Urothelium cell line (cell line): ENCODE measurements at regions not wholly inside any gene's neighbourhood (a gene's known extent, or its start where the extent isn't known, plus 50 kb on each side); places are given as distances from the start of the nearest gene placed in this dataset.
"Not testable (repeated sequence)": the region's sequence is repeated elsewhere in the genome, so short reads cannot be mapped to it uniquely, and the experiment has no call there.

Experiments
- DNase-seq: peaks from one replicate; pipeline ENCODE4 v3.0.0; 2011; ENCODE audit warnings: low spot score, mixed read lengths
- FAIRE-seq: peaks from 2 replicates; lab custom pipeline; 2011; peaks lifted over from hg19 to GRCh38; lab: Jason Lieb, UNC

DNA sequence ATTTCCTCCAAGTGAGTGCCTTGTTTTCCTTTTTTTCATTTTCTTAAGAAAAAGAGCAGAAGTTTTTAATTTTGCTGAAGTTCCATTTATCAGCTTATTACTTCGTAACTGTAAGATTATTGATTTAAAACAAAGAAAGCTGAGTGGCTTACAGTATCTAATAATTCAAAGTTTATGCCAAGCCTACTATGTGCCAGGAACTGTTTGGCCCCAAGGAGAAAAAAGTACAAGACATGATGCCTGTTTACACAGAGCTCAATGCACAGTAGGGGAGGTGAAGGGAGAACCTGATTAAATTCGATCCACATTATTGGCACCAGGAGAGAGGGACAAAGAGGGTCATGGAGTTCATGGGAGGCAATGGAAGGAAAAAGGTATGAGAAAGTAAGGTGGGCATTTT is 419.3 kb upstream of the ZMIZ1 start:
- no peak for DNase-seq
- no peak for FAIRE-seq

GRCh38 chr10:78650122-78650521 is 418.6 kb upstream of the ZMIZ1 start:
- FAIRE-seq = no peak
- no peak for DNase-seq

GRCh38 chr10:78651287-78651686 is 417.5 kb upstream of the ZMIZ1 start:
- FAIRE-seq (peak; percentile 9), DNase-seq (no peak)

DNA sequence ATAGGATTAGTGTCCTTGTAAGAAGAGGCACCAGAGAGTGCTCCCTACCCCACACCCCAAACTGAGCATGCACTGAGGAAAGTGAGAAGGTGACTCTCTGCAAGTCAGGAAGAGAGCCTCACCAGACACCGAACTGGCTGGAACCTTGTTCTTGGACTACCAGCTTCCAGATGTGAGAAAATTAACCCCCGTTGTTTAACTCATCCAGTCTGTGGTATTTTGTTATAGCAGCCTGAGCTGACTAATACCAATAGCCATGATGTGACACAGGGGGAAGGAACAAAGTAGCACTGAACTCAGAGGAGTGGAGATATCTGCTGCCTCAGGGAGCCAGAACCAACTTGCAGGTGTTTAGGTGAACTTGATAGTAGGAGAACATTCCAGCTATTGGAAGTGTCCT is 415.2 kb upstream of the ZMIZ1 start:
- FAIRE-seq (no peak), DNase-seq (no peak)

DNA sequence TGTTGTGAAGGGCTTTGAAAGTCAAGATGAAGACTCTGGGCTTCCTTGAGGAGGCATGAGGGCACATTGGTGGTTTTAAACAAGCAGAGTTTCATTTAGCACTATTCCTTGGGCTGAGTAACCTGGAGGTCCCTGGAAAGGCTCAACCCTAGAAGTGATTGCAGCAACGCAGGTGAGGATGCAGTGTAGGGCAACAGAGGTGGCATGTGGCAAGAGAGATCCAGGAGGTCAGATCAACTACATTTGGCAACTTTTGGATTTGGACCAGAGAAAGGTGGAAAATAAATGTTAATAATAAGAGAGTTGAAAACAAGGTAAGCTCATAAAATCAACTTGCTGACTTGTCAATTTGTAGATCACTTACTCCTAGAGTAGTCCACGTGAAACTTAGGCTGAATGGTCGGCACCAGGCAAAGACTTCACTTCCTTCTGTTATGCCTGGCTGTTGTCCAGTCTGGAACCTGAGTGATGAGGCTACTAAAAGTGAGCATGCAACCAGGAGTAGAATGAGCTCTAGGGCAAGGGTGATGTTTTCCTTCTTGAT is 414.6 kb upstream of the ZMIZ1 start:
- DNase-seq (no peak), FAIRE-seq (no peak)

GRCh38 chr10:78655979-78656378 is 412.8 kb upstream of the ZMIZ1 start:
- DNase-seq = no peak
- no peak for FAIRE-seq

GRCh38 chr10:78656417-78657162 is 412.2 kb upstream of the ZMIZ1 start:
- FAIRE-seq = no peak
- DNase-seq = no peak

DNA sequence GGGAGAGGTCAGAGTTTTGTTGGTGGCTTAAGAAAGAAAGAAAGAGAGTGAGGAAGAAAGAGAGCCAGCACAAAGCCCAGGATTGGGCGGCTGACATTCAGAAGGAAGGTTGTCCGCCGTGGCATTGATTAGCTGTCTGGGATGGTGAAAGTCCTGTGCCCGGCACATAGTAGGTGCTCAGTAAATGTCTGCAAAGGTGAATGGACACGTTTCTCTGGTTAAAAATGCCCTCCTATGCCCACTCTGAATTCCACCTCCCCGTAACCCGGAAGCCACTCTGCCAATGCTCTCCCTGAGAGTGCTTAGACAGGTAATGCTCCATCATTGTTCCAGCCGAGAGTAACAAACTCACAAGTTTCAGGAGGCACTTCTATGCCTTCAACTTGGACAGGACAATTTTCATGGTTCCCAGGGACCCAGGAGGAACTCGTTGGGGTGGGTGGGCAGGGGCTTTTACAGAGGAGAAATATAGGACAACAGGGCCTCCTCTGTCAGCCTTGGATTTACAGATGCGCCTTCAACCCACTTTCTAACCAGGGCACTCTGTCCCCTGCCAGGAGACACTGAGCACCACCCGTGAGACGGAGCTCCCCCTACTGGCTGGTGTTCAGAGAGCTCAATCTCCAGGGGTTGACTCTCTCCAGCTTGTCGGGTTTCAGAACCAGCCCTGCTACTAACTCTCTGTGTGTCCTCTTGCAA is 411.5 kb upstream of the ZMIZ1 start:
- FAIRE-seq = no peak
- peak; percentile 65 for DNase-seq

- DNase-seq (no peak), FAIRE-seq (no peak)
These were observed 411.0 kb upstream of the ZMIZ1 start for GRCh38 chr10:78657862-78658165.

DNA sequence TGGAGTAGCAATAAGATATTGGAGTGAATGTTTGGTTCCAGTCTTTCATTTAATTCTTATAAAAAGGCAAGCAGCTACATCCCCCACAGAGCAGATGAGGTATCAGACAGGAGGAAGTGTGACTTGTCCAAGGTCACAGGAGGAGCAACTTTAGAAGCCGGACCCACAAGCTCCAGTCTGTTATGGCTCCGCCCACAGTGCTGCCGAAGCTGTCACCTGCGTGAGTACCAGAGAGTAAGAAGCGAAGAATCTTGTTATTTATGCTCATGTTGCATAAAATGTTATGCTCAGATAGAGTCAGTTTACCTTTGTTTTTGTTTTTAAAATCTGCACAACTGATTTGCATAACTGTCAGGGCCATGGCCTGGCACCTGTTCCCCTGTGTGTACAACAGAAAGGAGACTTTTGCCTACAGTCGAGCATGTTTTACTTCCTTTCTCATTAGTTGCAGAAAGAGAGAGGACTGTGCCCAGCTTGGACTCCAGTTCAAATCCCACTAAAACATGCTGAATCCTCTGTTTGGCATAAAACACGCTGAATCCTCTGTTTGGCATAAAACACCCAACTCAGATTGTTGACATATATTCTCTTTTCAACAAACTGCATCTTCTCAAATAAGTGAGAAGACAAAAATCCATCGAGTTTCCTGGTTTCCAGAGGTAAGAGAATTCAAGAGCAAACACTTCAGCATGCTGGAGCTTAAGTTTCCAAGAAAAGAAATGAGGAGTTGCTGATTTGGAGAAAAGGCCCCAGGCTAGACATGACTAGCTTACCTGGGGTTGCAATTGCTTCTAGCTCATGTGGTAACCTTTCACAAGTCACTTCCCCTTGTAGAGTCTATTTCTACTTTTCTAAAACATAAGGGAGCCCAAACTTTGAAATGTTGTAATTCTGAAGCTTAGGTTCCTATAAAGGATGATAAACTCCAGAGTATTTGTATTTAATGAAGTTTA is 409.8 kb upstream of the ZMIZ1 start:
- no peak for DNase-seq
- no peak for FAIRE-seq

- no peak for DNase-seq
- FAIRE-seq = no peak
These were observed 409.2 kb upstream of the ZMIZ1 start for GRCh38 chr10:78659598-78659967.

DNA sequence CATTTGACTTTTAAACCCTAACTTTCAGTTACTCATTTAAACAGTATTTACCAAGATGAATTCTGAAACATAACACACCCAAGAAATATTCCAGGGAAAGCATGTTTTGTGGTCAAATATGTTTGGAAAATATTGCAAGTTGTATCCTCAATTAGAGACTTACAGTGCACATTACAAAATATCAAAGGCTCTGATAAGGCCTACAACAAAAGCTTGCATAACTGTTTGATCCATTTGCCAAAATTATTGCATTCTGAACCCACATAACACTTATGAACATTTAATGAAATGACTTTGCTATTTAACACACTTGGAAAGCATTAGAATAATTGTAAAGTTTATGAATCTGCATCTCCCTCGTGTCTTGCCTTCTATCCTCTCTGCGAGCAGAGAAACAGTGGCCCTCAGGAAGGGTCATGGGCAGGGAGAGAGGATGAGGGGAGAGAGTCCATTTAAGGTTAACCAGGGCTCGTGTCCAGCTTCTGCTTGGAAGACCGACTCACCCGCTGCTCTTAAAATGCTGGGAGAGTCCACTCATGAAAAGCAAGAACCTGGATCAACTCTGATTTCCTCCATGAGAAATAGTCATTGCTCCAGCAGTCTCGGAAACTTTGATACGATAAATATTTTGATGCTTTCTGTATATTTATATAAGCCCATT is 408.2 kb upstream of the ZMIZ1 start:
- FAIRE-seq = no peak

GRCh38 chr10:78663721-78664120 is 405.0 kb upstream of the ZMIZ1 start:
- no peak for FAIRE-seq

More for the DNA sequence above, 408.2 kb upstream of the ZMIZ1 start:
- no peak for DNase-seq

DNA sequence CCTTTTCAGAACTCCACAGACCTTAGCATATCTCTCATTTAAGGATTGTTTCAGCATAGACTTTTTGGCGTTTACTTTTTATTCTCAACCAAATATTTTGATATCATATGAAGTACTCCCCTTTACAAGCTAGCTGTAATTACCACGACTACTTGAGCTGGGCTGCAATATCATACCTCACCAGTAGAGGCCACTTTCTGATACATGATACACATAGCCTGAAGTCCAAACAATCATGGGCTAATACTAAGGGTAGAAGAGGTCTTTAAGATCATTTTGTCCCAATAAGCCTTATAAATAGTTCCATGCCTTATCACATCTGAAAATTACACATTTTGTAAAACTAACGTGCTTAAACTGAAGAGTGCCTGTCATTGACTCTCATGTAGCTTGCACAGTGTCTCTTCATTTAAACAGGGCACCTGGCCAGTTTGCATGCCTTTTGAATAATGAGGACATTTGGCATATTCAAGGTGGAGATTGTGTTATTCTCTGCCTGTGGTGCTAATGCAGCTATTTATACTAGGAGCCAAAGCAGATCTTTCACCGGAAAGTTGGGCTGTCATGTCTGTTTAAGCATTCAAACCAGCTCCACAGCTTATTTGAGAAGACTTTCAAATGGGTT is 403.7 kb upstream of the ZMIZ1 start:
- FAIRE-seq = peak; percentile 81
- no peak for DNase-seq

More at GRCh38 chr10:78663721-78664120, 405.0 kb upstream of the ZMIZ1 start:
- no peak for DNase-seq

DNA sequence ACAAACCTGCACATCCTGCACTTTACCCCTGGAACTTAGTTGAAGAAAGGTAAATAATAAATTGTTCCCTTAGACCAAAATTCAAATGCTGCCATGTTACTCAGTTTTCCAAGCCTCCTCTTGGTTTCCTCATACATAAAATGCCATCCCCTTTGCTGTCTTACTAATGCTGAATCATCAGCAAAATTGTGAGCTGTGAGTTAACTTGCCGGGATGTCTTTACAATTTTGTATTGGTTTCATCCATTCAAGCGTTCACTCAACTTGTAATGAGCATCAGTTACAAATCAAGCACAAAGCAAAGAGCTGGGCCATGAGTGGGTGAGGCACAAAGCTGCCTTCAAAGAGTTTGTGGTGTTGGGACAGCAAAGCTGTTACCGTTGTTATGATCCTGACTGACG is 395.8 kb upstream of the ZMIZ1 start:
- FAIRE-seq = no peak
- no peak for DNase-seq

DNA sequence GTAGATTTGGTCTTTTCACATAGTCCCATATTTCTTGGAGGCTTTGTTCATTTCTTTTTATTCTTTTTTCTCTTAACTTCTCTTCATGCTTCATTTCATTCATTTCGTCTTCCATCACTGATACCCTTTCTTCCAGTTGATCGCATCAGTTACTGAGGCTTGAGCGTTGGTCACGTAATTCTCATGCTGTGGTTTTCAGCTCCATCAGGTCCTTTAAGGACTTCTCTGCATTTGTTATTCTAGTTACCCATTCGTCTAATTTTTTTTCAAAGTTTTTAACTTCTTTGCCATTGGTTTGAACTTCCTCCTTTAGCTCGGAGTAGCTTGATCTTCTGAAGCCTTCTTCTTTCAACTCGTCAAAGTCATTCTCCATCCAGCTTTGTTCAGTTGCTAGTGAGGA is 387.6 kb upstream of the ZMIZ1 start:
- DNase-seq, FAIRE-seq: not testable (repeated sequence)

DNA sequence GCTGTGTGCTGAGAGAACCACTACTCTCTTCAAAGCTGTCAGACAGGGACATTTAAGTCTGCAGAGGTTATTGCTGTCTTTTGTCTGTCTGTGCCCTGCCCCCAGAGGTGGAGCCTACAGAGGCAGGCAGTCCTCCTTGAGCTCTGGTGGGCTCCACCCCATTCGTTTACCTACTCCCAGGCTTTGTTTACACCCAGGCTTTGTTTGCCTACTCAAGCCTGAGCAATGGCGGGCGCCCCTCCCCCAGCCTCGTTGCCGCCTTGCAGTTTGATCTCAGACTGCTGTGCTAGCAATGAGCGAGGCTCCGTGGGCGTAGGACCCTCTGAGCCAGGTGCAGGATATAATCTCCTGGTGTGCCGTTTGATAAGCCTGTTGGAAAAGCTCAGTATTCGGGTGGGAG is 386.8 kb upstream of the ZMIZ1 start:
- not testable (repeated sequence) for DNase-seq, FAIRE-seq

- FAIRE-seq = no peak
- no peak for DNase-seq
These were observed 383.8 kb upstream of the ZMIZ1 start for GRCh38 chr10:78684947-78685346.

GRCh38 chr10:78685466-78686103 is 383.2 kb upstream of the ZMIZ1 start:
- DNase-seq (peak; percentile 42), FAIRE-seq (no peak)
